ENCODE measurements at regions not wholly inside any gene's neighbourhood (a gene's known extent, or its start where the extent isn't known, plus 50 kb on each side); places are given as distances from the start of the nearest gene placed in this dataset.
A peak's percentile ranks its signal among the peaks of the same experiment; 100 is the strongest.

- H3K9me3 Mint-ChIP-seq = no peaks in the 10 kb centered on the region
- no peak overlapping the region for H3K4me3 Mint-ChIP-seq
- H3K27ac Mint-ChIP-seq = no peak overlapping the region
- no peaks in the 10 kb centered on the region for H3K27me3 Mint-ChIP-seq
- CTCF ChIA-PET = no interaction called here
- DNase-seq = no peak
- no peaks in the 10 kb centered on the region for H3K4me1 Mint-ChIP-seq
- no peaks in the 10 kb centered on the region for H3K36me3 Mint-ChIP-seq
Measured at GRCh38 chr2:5359397-5359796, 332.8 kb upstream of the SOX11 start.

GRCh38 chr2:5360081-5360480 lies 332.1 kb upstream of the SOX11 start:
- no peaks in the 10 kb centered on the region for H3K9me3 Mint-ChIP-seq
- DNase-seq = no peak
- H3K27ac Mint-ChIP-seq = no peak overlapping the region
- no peaks in the 10 kb centered on the region for H3K4me1 Mint-ChIP-seq
- no peaks in the 10 kb centered on the region for H3K27me3 Mint-ChIP-seq
- H3K4me3 Mint-ChIP-seq = no peak overlapping the region
- no peaks in the 10 kb centered on the region for H3K36me3 Mint-ChIP-seq
- CTCF ChIA-PET = no interaction called here

- Mint-ChIP-seq H3K4me3 (no peak overlapping the region), H3K27me3 (no peaks in the 10 kb centered on the region), H3K27ac (no peak overlapping the region), H3K9me3 (no peaks in the 10 kb centered on the region), H3K36me3 (no peaks in the 10 kb centered on the region), H3K4me1 (no peaks in the 10 kb centered on the region)
- CTCF ChIA-PET = no interaction called here
- no peak for DNase-seq
Measured at GRCh38 chr2:5364361-5364760, 327.8 kb upstream of the SOX11 start.

GRCh38 chr2:5365871-5366461 lies 326.2 kb upstream of the SOX11 start:
- Mint-ChIP-seq H3K4me3 (no peak overlapping the region), H3K27me3 (no peaks in the 10 kb centered on the region), H3K36me3 (no peaks in the 10 kb centered on the region), H3K27ac (no peak overlapping the region), H3K4me1 (no peaks in the 10 kb centered on the region), H3K9me3 (no peaks in the 10 kb centered on the region)
- peak; percentile 58 for DNase-seq
- CTCF ChIA-PET = interaction anchor here (0.7 to 1.6 kb wide), 6 partner anchors 8 to 1410 kb away, joined by 3 to 6 read pairs (median 4); no protein-coding TSS in a partner anchor

GRCh38 chr2:5367321-5367720 lies 324.9 kb upstream of the SOX11 start:
- Mint-ChIP-seq H3K4me3 (no peak overlapping the region), H3K9me3 (no peaks in the 10 kb centered on the region)
- DNase-seq = no peak

GRCh38 chr2:5368263-5368662 lies 323.9 kb upstream of the SOX11 start:
- H3K4me3 Mint-ChIP-seq = no peak overlapping the region
- CTCF ChIA-PET = interaction anchor here (0.9 kb wide), 1 partner anchor 1409 kb away, joined by 3 read pairs; no protein-coding TSS in a partner anchor
- no peaks in the 10 kb centered on the region for H3K9me3 Mint-ChIP-seq
- no peaks in the 10 kb centered on the region for H3K36me3 Mint-ChIP-seq
- no peaks in the 10 kb centered on the region for H3K27me3 Mint-ChIP-seq
- H3K27ac Mint-ChIP-seq = no peak overlapping the region
- DNase-seq = no peak
- no peaks in the 10 kb centered on the region for H3K4me1 Mint-ChIP-seq

More at GRCh38 chr2:5367321-5367720, 324.9 kb upstream of the SOX11 start:
- CTCF ChIA-PET = no interaction called here
- Mint-ChIP-seq H3K27ac (no peak overlapping the region), H3K36me3 (no peaks in the 10 kb centered on the region), H3K27me3 (no peaks in the 10 kb centered on the region), H3K4me1 (no peaks in the 10 kb centered on the region)

- Mint-ChIP-seq H3K27ac (no peak overlapping the region), H3K9me3 (no peaks in the 10 kb centered on the region), H3K4me3 (no peak overlapping the region), H3K4me1 (no peaks in the 10 kb centered on the region), H3K36me3 (no peaks in the 10 kb centered on the region), H3K27me3 (no peaks in the 10 kb centered on the region)
- no peak for DNase-seq
- CTCF ChIA-PET = no interaction called here
Measured at GRCh38 chr2:5369510-5369909, 322.7 kb upstream of the SOX11 start.

- Mint-ChIP-seq H3K27ac (no peak overlapping the region), H3K9me3 (no peaks in the 10 kb centered on the region), H3K27me3 (no peaks in the 10 kb centered on the region), H3K4me3 (no peak overlapping the region), H3K36me3 (no peaks in the 10 kb centered on the region), H3K4me1 (no peaks in the 10 kb centered on the region)
- CTCF ChIA-PET = no interaction called here
- no peak for DNase-seq
Measured at GRCh38 chr2:5370158-5370557, 322.0 kb upstream of the SOX11 start.

- H3K36me3 Mint-ChIP-seq = no peaks in the 10 kb centered on the region
- no peaks in the 10 kb centered on the region for H3K9me3 Mint-ChIP-seq
- CTCF ChIA-PET = no interaction called here
- no peaks in the 10 kb centered on the region for H3K4me1 Mint-ChIP-seq
- H3K27me3 Mint-ChIP-seq = no peaks in the 10 kb centered on the region
- DNase-seq = no peak
- no peak overlapping the region for H3K4me3 Mint-ChIP-seq
- no peak overlapping the region for H3K27ac Mint-ChIP-seq
Measured at GRCh38 chr2:5372141-5372540, 320.0 kb upstream of the SOX11 start.

- no peaks in the 10 kb centered on the region for H3K9me3 Mint-ChIP-seq
- H3K27me3 Mint-ChIP-seq = no peaks in the 10 kb centered on the region
Measured at GRCh38 chr2:5373200-5373599, 319.0 kb upstream of the SOX11 start.

GRCh38 chr2:5374762-5375161 lies 317.4 kb upstream of the SOX11 start:
- DNase-seq = no peak
- Mint-ChIP-seq H3K27me3 (no peaks in the 10 kb centered on the region), H3K4me1 (no peaks in the 10 kb centered on the region), H3K9me3 (peaks cover 6% of the 10 kb centered on the region), H3K27ac (no peak overlapping the region), H3K36me3 (no peaks in the 10 kb centered on the region), H3K4me3 (no peak overlapping the region)
- CTCF ChIA-PET = interaction anchor here (1.1 kb wide), 1 partner anchor 9 kb away, joined by 3 read pairs; no protein-coding TSS in a partner anchor

More at GRCh38 chr2:5373200-5373599, 319.0 kb upstream of the SOX11 start:
- no peaks in the 10 kb centered on the region for H3K4me1 Mint-ChIP-seq
- CTCF ChIA-PET = no interaction called here
- DNase-seq = no peak
- H3K4me3 Mint-ChIP-seq = no peak overlapping the region
- no peaks in the 10 kb centered on the region for H3K36me3 Mint-ChIP-seq
- H3K27ac Mint-ChIP-seq = no peak overlapping the region

- no peak for DNase-seq
- Mint-ChIP-seq H3K27me3 (no peaks in the 10 kb centered on the region), H3K9me3 (peaks cover 6% of the 10 kb centered on the region), H3K36me3 (no peaks in the 10 kb centered on the region), H3K4me1 (no peaks in the 10 kb centered on the region), H3K4me3 (no peak overlapping the region), H3K27ac (no peak overlapping the region)
- CTCF ChIA-PET = no interaction called here
Measured at GRCh38 chr2:5377323-5377722, 314.9 kb upstream of the SOX11 start.

GRCh38 chr2:5379811-5380210 lies 312.4 kb upstream of the SOX11 start:
- no peak for DNase-seq
- Mint-ChIP-seq H3K4me3 (no peak overlapping the region), H3K36me3 (no peaks in the 10 kb centered on the region), H3K27ac (no peak overlapping the region), H3K27me3 (no peaks in the 10 kb centered on the region), H3K4me1 (no peaks in the 10 kb centered on the region), H3K9me3 (peaks cover 6% of the 10 kb centered on the region)
- CTCF ChIA-PET = no interaction called here

- Mint-ChIP-seq H3K9me3 (peaks cover 8% of the 10 kb centered on the region), H3K4me3 (no peak overlapping the region), H3K36me3 (no peaks in the 10 kb centered on the region), H3K27ac (no peak overlapping the region), H3K4me1 (no peaks in the 10 kb centered on the region), H3K27me3 (no peaks in the 10 kb centered on the region)
- CTCF ChIA-PET = no interaction called here
- DNase-seq = no peak
Measured at GRCh38 chr2:5385596-5385995, 306.6 kb upstream of the SOX11 start.

GRCh38 chr2:5387406-5387805 lies 304.8 kb upstream of the SOX11 start:
- Mint-ChIP-seq H3K4me3 (no peak overlapping the region), H3K27ac (no peak overlapping the region), H3K9me3 (peaks cover 9% of the 10 kb centered on the region), H3K36me3 (no peaks in the 10 kb centered on the region), H3K27me3 (no peaks in the 10 kb centered on the region), H3K4me1 (no peaks in the 10 kb centered on the region)
- CTCF ChIA-PET = no interaction called here
- DNase-seq = no peak

- CTCF ChIA-PET = no interaction called here
- DNase-seq = no peak
- H3K4me3 Mint-ChIP-seq = no peak overlapping the region
Measured at GRCh38 chr2:5389740-5390139, 302.4 kb upstream of the SOX11 start.

More at GRCh38 chr2:5389740-5390139, 302.4 kb upstream of the SOX11 start:
- no peaks in the 10 kb centered on the region for H3K4me1 Mint-ChIP-seq
- H3K9me3 Mint-ChIP-seq = peaks cover 9% of the 10 kb centered on the region
- no peaks in the 10 kb centered on the region for H3K27me3 Mint-ChIP-seq
- no peaks in the 10 kb centered on the region for H3K36me3 Mint-ChIP-seq
- H3K27ac Mint-ChIP-seq = no peak overlapping the region
